GM23338 (cell line): ENCODE measurements at regions not wholly inside any gene's neighbourhood (a gene's known extent, or its start where the extent isn't known, plus 50 kb on each side); places are given as distances from the start of the nearest gene placed in this dataset.

Experiments
- ATAC-seq: fragments of 200-7000 bp; cut with Tn5 transposase; 3 replicates; pipeline ENCODE4 v1.9.1; 2020
- DNase-seq: peaks from one replicate; pipeline ENCODE4 v3.0.0-alpha.2; 2015; ENCODE audit warnings: low spot score
- H2AFZ ChIP-seq: fragments of 200-600 bp; sonication (generic); 2 replicates; pipeline ENCODE4 v1.8.0; 2016; ENCODE audit warnings: antibody characterized with exemption, mild to moderate bottlenecking, moderate library complexity
- H3F3A ChIP-seq: fragments of 200-600 bp; sonication (generic); replicated peaks from 2 replicates; pipeline ENCODE4 v1.8.0; 2017; ENCODE audit warnings: antibody characterized with exemption, mixed run types, low read depth
- H3K27ac ChIP-seq: fragments of 200-600 bp; sonication (generic); 2 replicates; pipeline ENCODE4 v1.6.1; 2016; ENCODE audit warnings: low read depth
- H3K27me3 ChIP-seq: fragments of 200-600 bp; sonication (generic); 2 replicates; pipeline ENCODE4 v1.8.0; 2016; ENCODE audit warnings: mild to moderate bottlenecking, mixed run types, moderate library complexity; ENCODE audit not compliant: insufficient read depth
- H3K36me3 ChIP-seq: fragments of 200-600 bp; sonication (generic); 2 replicates; pipeline ENCODE4 v1.8.0; 2016; ENCODE audit warnings: mild to moderate bottlenecking; ENCODE audit not compliant: insufficient read depth
- H3K4me1 ChIP-seq: fragments of 200-600 bp; sonication (generic); 2 replicates; pipeline ENCODE4 v1.8.0; 2016; ENCODE audit warnings: mild to moderate bottlenecking, moderate library complexity; ENCODE audit not compliant: insufficient read depth
- H3K4me2 ChIP-seq: fragments of 200-600 bp; sonication (generic); 2 replicates; pipeline ENCODE4 v1.7.1; 2017; ENCODE audit warnings: mixed run types
- H3K4me3 ChIP-seq: fragments of 200-600 bp; sonication (generic); 2 replicates; pipeline ENCODE4 v1.6.1; 2016; ENCODE audit warnings: mixed run types
- H3K79me2 ChIP-seq: fragments of 200-600 bp; sonication (generic); replicated peaks from 2 replicates; pipeline ENCODE4 v1.8.0; 2017; ENCODE audit warnings: mild to moderate bottlenecking; ENCODE audit not compliant: insufficient read depth
- H3K9me2 ChIP-seq: fragments of 200-600 bp; sonication (generic); 2 replicates; pipeline ENCODE4 v1.8.0; 2017; ENCODE audit not compliant: insufficient read depth
- H4K20me1 ChIP-seq: fragments of 200-600 bp; sonication (generic); replicated peaks from 2 replicates; pipeline ENCODE4 v1.8.0; 2017; ENCODE audit warnings: mild to moderate bottlenecking; ENCODE audit not compliant: insufficient read depth
- H3K27ac Mint-ChIP-seq: 2 replicates; pipeline ENCODE4 v1.8.0; 2020; ENCODE audit warnings: inconsistent platforms, mild to moderate bottlenecking, moderate library complexity, mixed read lengths
- H3K27me3 Mint-ChIP-seq: 3 replicates; pipeline ENCODE4 v1.8.0; 2022; ENCODE audit warnings: low read depth, mild to moderate bottlenecking, moderate library complexity, mixed read lengths, inconsistent platforms; ENCODE audit not compliant: insufficient read depth, poor library complexity
- H3K36me3 Mint-ChIP-seq: 3 replicates; pipeline ENCODE4 v1.8.0; 2021; ENCODE audit warnings: low read depth, mild to moderate bottlenecking, inconsistent platforms, moderate library complexity, mixed read lengths
- H3K4me1 Mint-ChIP-seq: 3 replicates; pipeline ENCODE4 v1.8.0; 2020; ENCODE audit warnings: mild to moderate bottlenecking, inconsistent platforms, mixed read lengths
- H3K4me3 Mint-ChIP-seq: 3 replicates; pipeline ENCODE4 v1.8.0; 2021; ENCODE audit warnings: moderate library complexity, mild to moderate bottlenecking, inconsistent platforms, mixed read lengths
- H3K9me3 Mint-ChIP-seq: 3 replicates; pipeline ENCODE4 v1.8.0; 2020; ENCODE audit warnings: moderate library complexity, mild to moderate bottlenecking, inconsistent platforms, mixed read lengths
- EZH2 ChIP-seq: fragments of 200-600 bp; sonication (generic); IDR thresholded peaks from one replicate; pipeline ENCODE4 v1.8.0; 2017; ENCODE audit warnings: antibody characterized with exemption, mild to moderate bottlenecking, low read depth; ENCODE audit not compliant: unreplicated experiment
- EZH2phosphoT487 ChIP-seq: fragments of 200-600 bp; sonication (generic); IDR thresholded peaks from one replicate; pipeline ENCODE4 v1.8.1; 2018; ENCODE audit warnings: antibody characterized with exemption; ENCODE audit not compliant: unreplicated experiment
- JUNB ChIP-seq: IDR thresholded peaks from one replicate; pipeline ENCODE4 v1.6.1; 2016; ENCODE audit warnings: antibody characterized with exemption; ENCODE audit not compliant: unreplicated experiment
- POLR2AphosphoS5 ChIP-seq: IDR thresholded peaks from 2 replicates; pipeline ENCODE4 v1.6.1; 2016; ENCODE audit warnings: antibody characterized with exemption, low read depth
- STAT1 ChIP-seq: IDR thresholded peaks from one replicate; pipeline ENCODE4 v1.6.1; 2016; ENCODE audit warnings: antibody characterized with exemption; ENCODE audit not compliant: unreplicated experiment
- ZNF114 ChIP-seq: fragments of 250-450 bp; sonication (Bioruptor Pico); IDR thresholded peaks from 2 replicates; pipeline ENCODE4 v1.5.0; 2020; ENCODE audit warnings: mild to moderate bottlenecking, moderate library complexity
- ZNF331 ChIP-seq: fragments of 250-450 bp; sonication (Bioruptor Pico); IDR thresholded peaks from 2 replicates; pipeline ENCODE4 v1.5.0; 2020; ENCODE audit warnings: low read depth, mild to moderate bottlenecking, moderate library complexity
- ZNF462 ChIP-seq: fragments of 250-450 bp; sonication (Bioruptor Pico); IDR thresholded peaks from 2 replicates; pipeline ENCODE4 v1.5.0; 2020; ENCODE audit warnings: mild to moderate bottlenecking, moderate library complexity

DNA sequence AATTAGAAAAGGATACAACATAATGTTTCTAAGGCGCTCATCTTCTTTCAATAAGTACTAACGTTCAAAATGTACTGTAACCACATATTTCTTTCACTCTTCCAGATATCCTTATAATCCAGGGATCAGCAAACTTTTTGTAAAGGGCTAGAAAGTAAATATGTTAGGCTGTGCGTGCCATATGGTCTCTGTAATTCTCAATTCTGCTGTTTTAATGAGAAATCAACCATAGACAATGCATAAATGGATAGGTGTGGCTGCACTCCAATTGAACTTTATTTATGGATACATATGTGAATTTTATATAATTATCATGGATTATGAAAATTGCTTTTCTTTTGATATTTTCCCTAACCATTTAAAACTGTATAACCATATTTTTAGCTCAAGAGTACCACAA, 459.4 kb downstream of the EPHA4 start (continued):
- TF ChIP-seq POLR2AphosphoS5 = no peak
- no peak for TF ChIP-seq EZH2
- no peak for TF ChIP-seq ZNF114 (CRISPR knock-in tag)
- TF ChIP-seq ZNF462 = no peak

DNA sequence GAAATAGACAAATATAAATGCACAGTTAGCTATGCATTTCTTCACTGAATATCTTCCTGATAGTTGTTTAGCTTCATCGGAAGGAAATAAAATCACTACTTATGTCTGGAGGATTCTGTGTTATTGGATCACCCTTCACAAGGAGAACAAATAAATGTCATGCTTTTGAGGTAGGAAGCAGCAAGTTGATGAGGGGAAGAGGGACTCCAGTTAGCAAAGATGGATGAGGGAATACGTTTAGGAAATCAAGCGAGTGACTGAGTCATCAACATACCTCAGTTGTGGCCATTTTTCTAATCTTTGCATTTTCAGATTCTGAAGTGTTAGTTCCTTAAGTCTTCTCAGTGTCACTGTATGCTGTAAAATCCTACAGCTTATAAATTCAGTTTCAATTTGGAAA, 456.2 kb downstream of the EPHA4 start:
- H3K27ac Mint-ChIP-seq = no peak overlapping the region
- Histone ChIP-seq H4K20me1 (no peaks in the 10 kb centered on the region), H3K79me2 (no peaks in the 10 kb centered on the region), H3K9me2 (0 out of 2 replicates have a peak, but pooled peaks cover 2% of the 10 kb centered on the region), H3F3A (no peaks in the 10 kb centered on the region), H3K27me3 (no peaks in the 10 kb centered on the region), H3K36me3 (no peaks in the 10 kb centered on the region), H3K27ac (no peak overlapping the region), H2AFZ (no peak overlapping the region), H3K4me1 (no peaks in the 10 kb centered on the region), H3K4me3 (no peak overlapping the region), H3K4me2 (no peak overlapping the region)
- no peaks in the 10 kb centered on the region for H3K9me3 Mint-ChIP-seq
- H3K27me3 Mint-ChIP-seq = no peaks in the 10 kb centered on the region
- no peaks in the 10 kb centered on the region for H3K4me1 Mint-ChIP-seq
- ATAC-seq = no peak
- no peaks in the 10 kb centered on the region for H3K36me3 Mint-ChIP-seq
- DNase-seq = no peak
- H3K4me3 Mint-ChIP-seq = no peak overlapping the region
- TF ChIP-seq ZNF462 (no peak), EZH2 (no peak), ZNF114 (CRISPR knock-in tag) (no peak), POLR2AphosphoS5 (no peak), JUNB (no peak), EZH2phosphoT487 (no peak), ZNF331 (CRISPR knock-in tag) (no peak), STAT1 (no peak)
